ENCODE measurements at regions not wholly inside any gene's neighbourhood (a gene's known extent, or its start where the extent isn't known, plus 50 kb on each side); places are given as distances from the start of the nearest gene placed in this dataset.
"Not testable (repeated sequence)": the region's sequence is repeated elsewhere in the genome, so short reads cannot be mapped to it uniquely, and the experiment has no call there.

DNA sequence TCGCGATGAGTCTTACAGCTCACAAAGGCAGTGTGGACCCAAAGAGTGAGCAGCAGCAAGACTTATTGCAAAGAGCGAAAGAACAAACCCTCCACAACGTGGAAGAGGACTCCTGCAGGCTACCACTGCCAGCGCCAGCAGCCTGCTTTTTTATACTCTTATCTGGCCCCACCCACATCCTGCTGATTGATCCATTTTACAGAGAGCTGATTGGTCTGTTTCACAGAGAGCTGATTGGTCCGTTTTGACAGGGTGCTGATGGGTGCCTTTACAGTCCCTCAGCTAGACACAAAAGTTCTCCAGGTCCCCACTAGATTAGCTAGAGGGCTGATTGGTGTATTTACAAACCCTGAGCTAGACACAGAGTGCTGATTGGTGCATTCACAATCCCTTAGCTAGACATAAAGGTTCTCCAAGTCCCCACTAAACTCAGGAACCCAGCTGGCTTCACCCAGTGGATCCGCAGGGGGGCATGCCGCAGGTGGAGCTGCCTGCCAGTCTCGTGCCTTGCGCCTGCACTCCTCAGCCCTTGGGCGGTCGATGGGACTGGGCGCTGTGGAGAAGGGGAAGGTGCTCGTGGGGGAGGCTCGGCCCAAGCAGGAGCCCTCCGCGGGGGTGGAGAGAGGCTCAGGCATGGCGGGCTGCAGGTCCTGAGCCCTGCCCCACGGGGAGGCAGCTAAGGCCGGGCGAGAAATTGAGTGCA lies 75.7 kb downstream of the QDPR start:
- H4K12ac ChIP-seq (ENCODE audit: low read depth, low read length); H3K36me3 ChIP-seq (ENCODE audit: control insufficient read depth in 1 of 2, insufficient read depth in 2 of 2, low read length in 2 of 2); H3K27me3 ChIP-seq (ENCODE audit: insufficient read depth, low read length); H3K4me2 ChIP-seq (ENCODE audit: low read length); H3K79me2 ChIP-seq (ENCODE audit: control insufficient read depth, insufficient read depth, low read length, poor library complexity); DNase-seq; H2BK120ac ChIP-seq (ENCODE audit: insufficient read depth, low read length, poor library complexity); H3K79me1 ChIP-seq (ENCODE audit: low read length); H3K4ac ChIP-seq (ENCODE audit: low read depth, low read length); H4K91ac ChIP-seq (ENCODE audit: low read depth, low read length); H3K9ac ChIP-seq (ENCODE audit: low read length); H3K4me1 ChIP-seq (ENCODE audit: control insufficient read depth in 1 of 2, insufficient read depth in 2 of 2, low read length in 2 of 2); H2BK5ac ChIP-seq (ENCODE audit: low read depth, low read length, poor library complexity); H3K23ac ChIP-seq (ENCODE audit: low read length); H3K4me3 ChIP-seq (ENCODE audit: low read depth, low read length); H3K9me3 ChIP-seq (ENCODE audit: insufficient read depth, low read depth, low read length); H3K14ac ChIP-seq (ENCODE audit: low read length); H2AFZ ChIP-seq (ENCODE audit: insufficient read depth, low read length, poor library complexity); H3K27ac ChIP-seq (ENCODE audit: low read depth, low read length); H4K8ac ChIP-seq (ENCODE audit: low read depth, low read length); H2BK12ac ChIP-seq (ENCODE audit: low read length); H3K18ac ChIP-seq (ENCODE audit: low read length); H2AK5ac ChIP-seq (ENCODE audit: low read length): not testable (repeated sequence)
- whole genome bisulfite sequencing (ENCODE audit: extremely low coverage, insufficient coverage, insufficient read length) = no CpG with 5 or more reads among the region's 21 CpGs

DNA sequence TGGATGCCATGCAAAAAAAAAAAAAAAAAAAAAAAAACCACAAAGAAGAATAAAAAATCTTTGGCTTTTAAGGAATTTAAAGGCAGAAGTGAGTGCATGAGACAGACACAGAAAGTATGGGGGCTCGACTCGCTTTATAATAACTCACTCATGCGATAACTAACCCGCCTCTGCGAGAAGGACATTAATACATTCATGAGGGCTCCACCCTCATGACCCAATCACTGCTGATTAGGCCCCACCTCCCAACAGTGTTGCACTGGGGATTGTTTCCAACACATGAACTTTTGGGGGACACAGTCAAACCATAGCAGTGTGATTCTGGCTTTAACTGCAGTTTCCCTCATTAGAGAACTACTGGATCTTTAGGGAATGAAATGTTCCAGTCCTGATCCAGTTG lies 78.1 kb downstream of the QDPR start:
- Histone ChIP-seq H3K9ac (ENCODE audit: low read length) (no peak overlapping the region), H3K18ac (ENCODE audit: low read length) (no peak overlapping the region), H3K27ac (ENCODE audit: low read depth, low read length) (no peak overlapping the region), H2AK5ac (ENCODE audit: low read length) (no peak overlapping the region), H3K36me3 (ENCODE audit: control insufficient read depth in 1 of 2, insufficient read depth in 2 of 2, low read length in 2 of 2) (no peaks in the 10 kb centered on the region), H3K4me3 (ENCODE audit: low read depth, low read length) (no peak overlapping the region), H3K14ac (ENCODE audit: low read length) (no peak overlapping the region), H3K4me1 (ENCODE audit: control insufficient read depth in 1 of 2, insufficient read depth in 2 of 2, low read length in 2 of 2) (no peaks in the 10 kb centered on the region), H2AFZ (ENCODE audit: insufficient read depth, low read length, poor library complexity) (no peak overlapping the region), H4K12ac (ENCODE audit: low read depth, low read length) (no peak overlapping the region), H2BK120ac (ENCODE audit: insufficient read depth, low read length, poor library complexity) (no peak overlapping the region), H3K23ac (ENCODE audit: low read length) (no peak overlapping the region), H3K9me3 (ENCODE audit: insufficient read depth, low read depth, low read length) (peaks cover 2% of the 10 kb centered on the region), H2BK12ac (ENCODE audit: low read length) (no peak overlapping the region), H3K79me1 (ENCODE audit: low read length) (no peaks in the 10 kb centered on the region), H2BK5ac (ENCODE audit: low read depth, low read length, poor library complexity) (no peak overlapping the region), H4K8ac (ENCODE audit: low read depth, low read length) (no peak overlapping the region), H4K91ac (ENCODE audit: low read depth, low read length) (no peak overlapping the region), H3K4ac (ENCODE audit: low read depth, low read length) (no peak overlapping the region), H3K4me2 (ENCODE audit: low read length) (no peak overlapping the region), H3K27me3 (ENCODE audit: insufficient read depth, low read length) (no peaks in the 10 kb centered on the region), H3K79me2 (ENCODE audit: control insufficient read depth, insufficient read depth, low read length, poor library complexity) (no peaks in the 10 kb centered on the region)
- DNase-seq = no peak
- no CpG with 5 or more reads among the region's 5 CpGs for WGBS (ENCODE audit: extremely low coverage, insufficient coverage, insufficient read length)

DNA sequence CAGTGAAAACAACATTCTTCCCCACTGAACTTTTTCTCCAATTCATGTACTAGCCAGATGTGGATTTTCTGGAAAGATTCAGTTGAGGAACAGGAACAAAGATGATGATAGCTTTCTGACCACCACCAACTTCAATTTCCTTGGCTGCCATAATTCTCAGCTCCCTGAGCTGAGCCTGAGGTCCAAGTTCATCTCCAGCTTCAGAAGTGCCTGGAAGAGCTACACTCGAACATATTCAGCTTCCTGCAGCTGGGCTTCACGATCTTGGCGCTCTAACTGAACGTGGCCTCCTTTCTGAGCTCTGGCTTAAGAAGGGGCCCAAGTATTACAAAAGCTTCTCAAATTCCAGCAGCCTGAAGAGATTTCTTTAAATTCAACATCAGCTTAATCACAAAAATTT lies 83.9 kb downstream of the QDPR start:
- no peak overlapping the region for H2BK5ac ChIP-seq (ENCODE audit: low read depth, low read length, poor library complexity)
- H3K4ac ChIP-seq (ENCODE audit: low read depth, low read length) = no peak overlapping the region
- DNase-seq = no peak
- no peak overlapping the region for H3K4me2 ChIP-seq (ENCODE audit: low read length)
- no peak overlapping the region for H4K12ac ChIP-seq (ENCODE audit: low read depth, low read length)
- no peak overlapping the region for H2AK5ac ChIP-seq (ENCODE audit: low read length)
- no peaks in the 10 kb centered on the region for H3K79me2 ChIP-seq (ENCODE audit: control insufficient read depth, insufficient read depth, low read length, poor library complexity)
- H2BK120ac ChIP-seq (ENCODE audit: insufficient read depth, low read length, poor library complexity) = no peak overlapping the region
- no peak overlapping the region for H4K8ac ChIP-seq (ENCODE audit: low read depth, low read length)
- H3K27ac ChIP-seq (ENCODE audit: low read depth, low read length) = no peak overlapping the region
- no peaks in the 10 kb centered on the region for H3K36me3 ChIP-seq (ENCODE audit: control insufficient read depth in 1 of 2, insufficient read depth in 2 of 2, low read length in 2 of 2)
- no peak overlapping the region for H2AFZ ChIP-seq (ENCODE audit: insufficient read depth, low read length, poor library complexity)
- no peaks in the 10 kb centered on the region for H3K4me1 ChIP-seq (ENCODE audit: control insufficient read depth in 1 of 2, insufficient read depth in 2 of 2, low read length in 2 of 2)
- H3K23ac ChIP-seq (ENCODE audit: low read length) = no peak overlapping the region
- WGBS (ENCODE audit: extremely low coverage, insufficient coverage, insufficient read length) = no CpG with 5 or more reads among the region's 4 CpGs
- no peak overlapping the region for H2BK12ac ChIP-seq (ENCODE audit: low read length)
- H4K91ac ChIP-seq (ENCODE audit: low read depth, low read length) = no peak overlapping the region
- no peak overlapping the region for H3K18ac ChIP-seq (ENCODE audit: low read length)
- no peaks in the 10 kb centered on the region for H3K9me3 ChIP-seq (ENCODE audit: insufficient read depth, low read depth, low read length)
- H3K9ac ChIP-seq (ENCODE audit: low read length) = no peak overlapping the region
- H3K14ac ChIP-seq (ENCODE audit: low read length) = no peak overlapping the region
- H3K79me1 ChIP-seq (ENCODE audit: low read length) = no peaks in the 10 kb centered on the region
- H3K4me3 ChIP-seq (ENCODE audit: low read depth, low read length) = no peak overlapping the region
- no peaks in the 10 kb centered on the region for H3K27me3 ChIP-seq (ENCODE audit: insufficient read depth, low read length)

DNA sequence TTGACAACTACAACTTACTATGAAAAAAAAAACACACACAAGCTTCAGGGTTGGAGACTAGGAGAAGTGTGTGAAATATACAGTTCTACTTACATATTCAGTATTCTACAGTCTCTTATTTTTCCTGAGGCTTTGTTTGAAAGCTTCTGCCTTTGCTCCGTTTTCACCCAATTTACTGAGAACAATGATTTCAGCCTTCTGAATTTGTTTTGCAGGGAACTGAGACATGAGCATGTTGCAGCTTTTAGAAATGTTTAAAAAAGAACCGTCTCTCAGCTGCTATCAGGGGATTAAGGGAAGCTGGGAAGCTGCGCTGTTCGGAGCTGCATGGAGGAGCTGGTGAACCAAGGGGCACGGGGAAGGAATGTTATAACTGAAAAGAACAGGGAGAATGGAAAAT lies 85.7 kb downstream of the QDPR start:
- H2BK12ac ChIP-seq (ENCODE audit: low read length) = no peak overlapping the region
- no peaks in the 10 kb centered on the region for H3K79me1 ChIP-seq (ENCODE audit: low read length)
- no peak overlapping the region for H3K4me2 ChIP-seq (ENCODE audit: low read length)
- no peak overlapping the region for H4K12ac ChIP-seq (ENCODE audit: low read depth, low read length)
- no peak overlapping the region for H3K18ac ChIP-seq (ENCODE audit: low read length)
- H3K23ac ChIP-seq (ENCODE audit: low read length) = no peak overlapping the region
- H3K79me2 ChIP-seq (ENCODE audit: control insufficient read depth, insufficient read depth, low read length, poor library complexity) = no peaks in the 10 kb centered on the region
- no peak overlapping the region for H2BK5ac ChIP-seq (ENCODE audit: low read depth, low read length, poor library complexity)
- H2AFZ ChIP-seq (ENCODE audit: insufficient read depth, low read length, poor library complexity) = no peak overlapping the region
- H4K91ac ChIP-seq (ENCODE audit: low read depth, low read length) = no peak overlapping the region
- H3K27me3 ChIP-seq (ENCODE audit: insufficient read depth, low read length) = no peaks in the 10 kb centered on the region
- WGBS (ENCODE audit: extremely low coverage, insufficient coverage, insufficient read length) = no CpG with 5 or more reads among the region's 5 CpGs
- H3K9me3 ChIP-seq (ENCODE audit: insufficient read depth, low read depth, low read length) = no peaks in the 10 kb centered on the region
- no peak overlapping the region for H3K4me3 ChIP-seq (ENCODE audit: low read depth, low read length)
- no peak overlapping the region for H2AK5ac ChIP-seq (ENCODE audit: low read length)
- H3K27ac ChIP-seq (ENCODE audit: low read depth, low read length) = no peak overlapping the region
- H3K9ac ChIP-seq (ENCODE audit: low read length) = no peak overlapping the region
- H3K4ac ChIP-seq (ENCODE audit: low read depth, low read length) = no peak overlapping the region
- H4K8ac ChIP-seq (ENCODE audit: low read depth, low read length) = no peak overlapping the region
- no peak for DNase-seq
- no peak overlapping the region for H2BK120ac ChIP-seq (ENCODE audit: insufficient read depth, low read length, poor library complexity)
- H3K4me1 ChIP-seq (ENCODE audit: control insufficient read depth in 1 of 2, insufficient read depth in 2 of 2, low read length in 2 of 2) = no peaks in the 10 kb centered on the region
- no peak overlapping the region for H3K14ac ChIP-seq (ENCODE audit: low read length)
- no peaks in the 10 kb centered on the region for H3K36me3 ChIP-seq (ENCODE audit: control insufficient read depth in 1 of 2, insufficient read depth in 2 of 2, low read length in 2 of 2)
